ENCODE measurements at regions not wholly inside any gene's neighbourhood (a gene's known extent, or its start where the extent isn't known, plus 50 kb on each side); places are given as distances from the start of the nearest gene placed in this dataset.

DNA sequence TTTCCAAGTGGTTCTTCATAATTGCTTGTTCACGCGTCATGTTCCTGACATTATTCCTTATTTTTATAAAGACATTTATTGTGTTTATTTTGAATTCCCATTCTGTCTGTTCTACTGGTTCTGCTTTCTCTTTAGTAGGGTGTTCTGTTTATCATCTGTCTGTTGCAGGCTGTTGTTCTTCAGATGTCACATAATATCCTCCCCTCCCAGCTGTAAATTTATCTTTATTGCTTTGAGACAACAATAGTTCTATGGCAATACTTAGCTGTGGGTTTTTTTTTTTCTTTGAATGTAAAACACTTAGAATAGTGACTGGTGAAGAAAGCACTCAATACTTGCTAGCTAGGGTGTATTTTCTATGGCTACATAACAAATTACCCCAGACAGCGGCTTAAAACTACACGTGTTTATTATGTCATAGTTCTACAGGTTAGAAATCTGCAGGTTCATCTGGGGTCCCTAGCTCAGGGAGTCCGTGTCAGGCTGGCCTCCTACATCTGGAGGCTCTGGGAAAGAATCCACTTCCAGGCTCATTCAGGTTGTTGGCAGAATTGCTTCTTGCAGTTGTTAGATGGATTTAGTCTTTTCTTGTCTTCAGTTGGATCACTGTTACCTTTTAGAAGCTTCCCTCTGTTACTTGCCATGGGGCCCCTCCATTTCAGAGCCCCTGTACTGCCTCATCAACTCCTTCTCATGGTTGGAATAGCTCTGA is 63.4 kb upstream of the ENPEP start:
- TF ChIP-seq, protein P1, sequence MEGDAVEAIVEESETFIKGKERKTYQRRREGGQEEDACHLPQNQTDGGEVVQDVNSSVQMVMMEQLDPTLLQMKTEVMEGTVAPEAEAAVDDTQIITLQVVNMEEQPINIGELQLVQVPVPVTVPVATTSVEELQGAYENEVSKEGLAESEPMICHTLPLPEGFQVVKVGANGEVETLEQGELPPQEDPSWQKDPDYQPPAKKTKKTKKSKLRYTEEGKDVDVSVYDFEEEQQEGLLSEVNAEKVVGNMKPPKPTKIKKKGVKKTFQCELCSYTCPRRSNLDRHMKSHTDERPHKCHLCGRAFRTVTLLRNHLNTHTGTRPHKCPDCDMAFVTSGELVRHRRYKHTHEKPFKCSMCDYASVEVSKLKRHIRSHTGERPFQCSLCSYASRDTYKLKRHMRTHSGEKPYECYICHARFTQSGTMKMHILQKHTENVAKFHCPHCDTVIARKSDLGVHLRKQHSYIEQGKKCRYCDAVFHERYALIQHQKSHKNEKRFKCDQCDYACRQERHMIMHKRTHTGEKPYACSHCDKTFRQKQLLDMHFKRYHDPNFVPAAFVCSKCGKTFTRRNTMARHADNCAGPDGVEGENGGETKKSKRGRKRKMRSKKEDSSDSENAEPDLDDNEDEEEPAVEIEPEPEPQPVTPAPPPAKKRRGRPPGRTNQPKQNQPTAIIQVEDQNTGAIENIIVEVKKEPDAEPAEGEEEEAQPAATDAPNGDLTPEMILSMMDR (tag by site-specific recombination; IDR thresholded peaks at IDR 0.05) = no peak
- TF ChIP-seq ZBTB1 (tag by site-specific recombination; IDR thresholded peaks at IDR 0.05) = no peak
